Natural killer cell treated with Interleukin-12 subunit alpha and Interleukin-12 subunit beta and Interleukin-15 and Interleukin-18, amount 100 ng/mL, for 72 hours (primary cell): ENCODE measurements at regions not wholly inside any gene's neighbourhood (a gene's known extent, or its start where the extent isn't known, plus 50 kb on each side); places are given as distances from the start of the nearest gene placed in this dataset.

ENCODE experiments used
- ATAC-seq, 2 donors: fragments of 150-1000 bp; cut with Tn5 transposase in 1 of 2; sonication (Bioruptor Pico), chemical (Tn5 transposase) in 1 of 2; 2 replicates each; pipeline ENCODE4 v1.10.0; 2021
- DNase-seq: peaks from one replicate; pipeline ENCODE4 v3.0.0; 2022; ENCODE audit warnings: low spot score
- H3K27ac Mint-ChIP-seq, 2 donors: 1 replicate in 1 of 2; 2 replicates in 1 of 2; pipeline ENCODE4 v1.8.0; 2022; ENCODE audit warnings: mixed read lengths in 2 of 2, mild to moderate bottlenecking in 1 of 2, moderate library complexity in 1 of 2
- H3K27me3 Mint-ChIP-seq, 2 donors: 1 replicate in 1 of 2; 2 replicates in 1 of 2; pipeline ENCODE4 v1.8.0; 2022; ENCODE audit warnings: mixed read lengths in 2 of 2
- H3K36me3 Mint-ChIP-seq: one replicate; pipeline ENCODE4 v1.8.0; 2022; ENCODE audit warnings: mixed read lengths
- H3K4me1 Mint-ChIP-seq, 2 donors: 1 replicate in 1 of 2; 2 replicates in 1 of 2; pipeline ENCODE4 v1.8.0; 2022; ENCODE audit warnings: low read depth in 2 of 2, mixed read lengths in 2 of 2, mild to moderate bottlenecking in 1 of 2
- H3K4me3 Mint-ChIP-seq: one replicate; pipeline ENCODE4 v1.8.0; 2022; ENCODE audit warnings: mixed read lengths
- H3K9me3 Mint-ChIP-seq: 2 replicates; pipeline ENCODE4 v1.8.0; 2022; ENCODE audit warnings: mixed read lengths

- ATAC-seq (no peak), DNase-seq (no peak)
- Mint-ChIP-seq H3K27me3 (no peaks in the 10 kb centered on the region), H3K4me1 (peaks cover 30 to 31% of the 10 kb centered on the region in 2 donors), H3K9me3 (no peaks in the 10 kb centered on the region), H3K4me3 (no peak overlapping the region), H3K27ac (peak overlapping the region in 1 of 2 donors; percentile 20), H3K36me3 (no peaks in the 10 kb centered on the region)
Measured at GRCh38 chr7:142698429-142698828, 50.8 kb upstream of the PRSS1 start.

DNA sequence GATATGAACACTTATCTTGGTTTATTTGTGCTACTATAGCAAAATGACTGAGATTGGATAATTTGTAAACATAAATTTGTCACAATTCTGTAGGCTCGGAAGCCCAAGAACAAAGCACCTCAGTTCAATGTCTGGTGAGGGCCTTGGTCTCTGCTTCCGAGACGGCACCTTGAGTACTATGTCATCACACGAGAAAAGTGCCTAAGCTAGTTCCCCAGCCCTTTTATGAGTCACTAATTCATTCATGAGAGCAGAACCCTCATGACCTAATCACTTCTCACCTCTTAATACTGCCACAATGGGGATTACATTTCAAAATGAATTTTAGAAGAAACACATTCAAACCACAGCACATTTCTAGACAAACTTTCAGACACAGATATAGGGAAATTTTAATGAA is 52.0 kb upstream of the PRSS1 start:
- ATAC-seq, result peak in 1 of 2 donors; percentile 56
- H3K4me3 Mint-ChIP-seq, result no peak overlapping the region
- no peak overlapping the region for H3K27ac Mint-ChIP-seq
- no peaks in the 10 kb centered on the region for H3K27me3 Mint-ChIP-seq
- no peaks in the 10 kb centered on the region for H3K36me3 Mint-ChIP-seq
- DNase-seq, result no peak
- no peaks in the 10 kb centered on the region for H3K9me3 Mint-ChIP-seq
- peaks cover 30% of the 10 kb centered on the region in 2 donors for H3K4me1 Mint-ChIP-seq

DNA sequence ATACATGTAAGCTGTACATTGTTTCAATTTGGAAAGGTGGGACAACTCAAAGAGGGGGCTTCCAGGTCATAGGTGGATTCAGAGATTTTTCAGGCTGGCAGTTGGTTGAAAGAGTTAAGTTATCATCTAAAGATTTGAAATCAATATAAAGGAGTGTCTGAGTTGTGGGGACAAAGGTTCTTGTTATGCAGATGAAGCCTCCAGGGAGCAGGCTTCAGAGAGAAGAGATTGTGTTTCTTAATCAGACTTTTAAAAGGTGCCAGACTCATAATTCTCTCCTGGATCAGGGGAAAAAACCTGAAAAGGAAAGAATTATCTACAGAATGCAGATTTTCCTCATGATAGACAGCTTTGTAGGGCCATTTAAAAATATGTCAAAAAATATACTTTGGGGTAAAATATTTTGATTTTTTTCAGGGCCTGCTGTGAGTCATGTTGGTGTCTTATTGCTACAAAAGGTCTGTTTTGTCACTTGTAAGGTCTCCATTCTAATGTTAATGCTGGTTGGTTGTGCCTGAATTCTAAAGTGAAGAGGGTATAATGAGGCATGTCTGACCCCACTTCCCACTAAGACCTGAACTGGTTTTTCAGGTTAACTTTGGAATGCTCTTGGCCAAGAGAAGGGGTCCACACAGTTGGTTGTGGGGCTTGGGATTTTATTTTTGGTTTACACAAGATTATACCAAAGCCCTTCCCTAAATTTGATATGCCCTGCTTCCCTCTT is 52.7 kb upstream of the PRSS1 start:
- Mint-ChIP-seq H3K4me1 (peaks cover 27 to 30% of the 10 kb centered on the region in 2 donors), H3K9me3 (no peaks in the 10 kb centered on the region), H3K27me3 (no peaks in the 10 kb centered on the region), H3K27ac (no peak overlapping the region), H3K4me3 (no peak overlapping the region), H3K36me3 (no peaks in the 10 kb centered on the region)
- DNase-seq (no peak), ATAC-seq (no peak)

- Mint-ChIP-seq H3K36me3 (no peaks in the 10 kb centered on the region), H3K4me3 (no peak overlapping the region), H3K9me3 (no peaks in the 10 kb centered on the region), H3K27ac (no peak overlapping the region), H3K27me3 (no peaks in the 10 kb centered on the region), H3K4me1 (peaks cover 20 to 32% of the 10 kb centered on the region in 2 donors)
- DNase-seq (no peak), ATAC-seq (no peak)
Measured at GRCh38 chr7:142693911-142694310, 55.4 kb upstream of the PRSS1 start.

GRCh38 chr7:142690554-142691182 is 58.6 kb upstream of the PRSS1 start:
- H3K4me3 Mint-ChIP-seq, result no peak overlapping the region
- ATAC-seq, result no peak

DNA sequence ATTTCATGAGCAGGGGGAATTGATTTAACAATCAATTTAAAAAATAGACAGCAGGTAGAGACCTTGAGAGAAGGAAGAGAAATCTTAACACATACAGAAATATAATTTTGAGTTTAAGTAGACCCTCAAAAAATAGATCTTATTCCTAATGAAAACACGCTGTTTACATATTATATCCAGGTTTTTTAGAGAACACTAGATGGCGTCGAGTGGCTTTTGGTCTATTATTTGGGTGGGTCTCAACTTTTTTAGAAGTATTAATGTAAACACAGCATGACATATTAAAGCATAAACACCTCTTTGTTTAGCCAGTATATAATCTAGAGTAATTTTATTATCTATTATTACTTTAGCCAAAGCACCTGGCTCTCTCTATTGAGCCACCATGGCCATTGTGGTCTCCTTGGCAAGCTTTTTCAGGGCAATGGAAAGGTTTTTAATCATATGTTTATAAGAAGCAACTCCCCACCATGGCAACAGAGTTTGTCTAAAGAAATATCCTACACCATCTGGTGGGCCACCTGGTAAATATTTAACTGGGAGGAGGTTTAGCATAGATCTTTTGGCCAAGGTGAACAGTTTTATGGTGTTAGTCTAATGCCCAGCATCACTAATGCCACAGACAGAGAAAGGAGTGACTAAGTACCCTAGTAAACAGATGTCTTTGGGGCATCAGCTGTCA is 59.7 kb upstream of the PRSS1 start:
- no peaks in the 10 kb centered on the region for H3K27me3 Mint-ChIP-seq
- no peak for DNase-seq
- peaks cover 28 to 35% of the 10 kb centered on the region in 2 donors for H3K4me1 Mint-ChIP-seq
- H3K4me3 Mint-ChIP-seq, result no peak overlapping the region
- no peaks in the 10 kb centered on the region for H3K9me3 Mint-ChIP-seq
- ATAC-seq, result no peak
- H3K27ac Mint-ChIP-seq, result peak overlapping the region in 1 of 2 donors; percentile 32
- H3K36me3 Mint-ChIP-seq, result no peaks in the 10 kb centered on the region

More at GRCh38 chr7:142690554-142691182, 58.6 kb upstream of the PRSS1 start:
- DNase-seq, result no peak
- Mint-ChIP-seq H3K36me3 (no peaks in the 10 kb centered on the region), H3K4me1 (peaks cover 28 to 37% of the 10 kb centered on the region in 2 donors), H3K27me3 (no peaks in the 10 kb centered on the region), H3K9me3 (no peaks in the 10 kb centered on the region), H3K27ac (peak overlapping the region in 1 of 2 donors; percentile 32)

GRCh38 chr7:142685877-142686508 is 63.3 kb upstream of the PRSS1 start:
- H3K27ac Mint-ChIP-seq, result peak overlapping the region; percentile 44 to 74
- no peaks in the 10 kb centered on the region for H3K27me3 Mint-ChIP-seq
- no peak for DNase-seq
- no peaks in the 10 kb centered on the region for H3K36me3 Mint-ChIP-seq
- no peak overlapping the region for H3K4me3 Mint-ChIP-seq
- no peaks in the 10 kb centered on the region for H3K9me3 Mint-ChIP-seq
- H3K4me1 Mint-ChIP-seq, result peaks cover 34 to 36% of the 10 kb centered on the region in 2 donors
- ATAC-seq, result no peak

GRCh38 chr7:142681314-142682092 is 67.8 kb upstream of the PRSS1 start:
- Mint-ChIP-seq H3K27me3 (peaks cover 0 to 2% of the 10 kb centered on the region in 2 donors), H3K27ac (no peak overlapping the region), H3K4me1 (peaks cover 20% of the 10 kb centered on the region in 2 donors), H3K4me3 (no peak overlapping the region), H3K36me3 (peaks cover 8% of the 10 kb centered on the region), H3K9me3 (no peaks in the 10 kb centered on the region)
- DNase-seq (no peak), ATAC-seq (no peak)

- Mint-ChIP-seq H3K4me1 (peaks cover 21 to 29% of the 10 kb centered on the region in 2 donors), H3K27me3 (no peaks in the 10 kb centered on the region), H3K36me3 (no peaks in the 10 kb centered on the region), H3K4me3 (no peak overlapping the region), H3K27ac (peak overlapping the region; percentile 2 to 85), H3K9me3 (no peaks in the 10 kb centered on the region)
- no peak for ATAC-seq
- DNase-seq, result no peak
Measured at GRCh38 chr7:142671506-142671905, 77.8 kb upstream of the PRSS1 start.

DNA sequence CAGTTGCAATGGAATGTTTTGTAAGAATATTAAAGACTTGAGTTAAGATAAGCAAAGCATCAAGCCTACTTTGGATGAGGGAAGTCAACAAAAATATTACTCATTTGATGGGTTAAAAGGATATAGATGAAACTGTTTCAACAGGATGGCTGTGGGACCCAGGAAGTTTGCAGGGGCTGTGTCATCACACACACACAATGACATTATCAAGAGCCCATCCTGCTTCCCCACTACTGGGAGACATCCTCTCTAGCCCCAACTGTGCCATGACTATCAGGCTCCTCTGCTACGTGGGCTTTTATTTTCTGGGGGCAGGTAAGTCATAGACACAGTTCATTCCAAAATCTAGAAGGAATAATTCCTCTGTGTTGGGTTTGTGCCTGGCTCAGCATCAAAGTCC is 78.8 kb upstream of the PRSS1 start:
- Mint-ChIP-seq H3K36me3 (no peaks in the 10 kb centered on the region), H3K27me3 (no peaks in the 10 kb centered on the region), H3K27ac (peak overlapping the region; percentile 2 to 85), H3K4me3 (no peak overlapping the region), H3K9me3 (no peaks in the 10 kb centered on the region), H3K4me1 (peaks cover 21 to 29% of the 10 kb centered on the region in 2 donors)
- ATAC-seq (peak; percentile 33 to 66), DNase-seq (no peak)

DNA sequence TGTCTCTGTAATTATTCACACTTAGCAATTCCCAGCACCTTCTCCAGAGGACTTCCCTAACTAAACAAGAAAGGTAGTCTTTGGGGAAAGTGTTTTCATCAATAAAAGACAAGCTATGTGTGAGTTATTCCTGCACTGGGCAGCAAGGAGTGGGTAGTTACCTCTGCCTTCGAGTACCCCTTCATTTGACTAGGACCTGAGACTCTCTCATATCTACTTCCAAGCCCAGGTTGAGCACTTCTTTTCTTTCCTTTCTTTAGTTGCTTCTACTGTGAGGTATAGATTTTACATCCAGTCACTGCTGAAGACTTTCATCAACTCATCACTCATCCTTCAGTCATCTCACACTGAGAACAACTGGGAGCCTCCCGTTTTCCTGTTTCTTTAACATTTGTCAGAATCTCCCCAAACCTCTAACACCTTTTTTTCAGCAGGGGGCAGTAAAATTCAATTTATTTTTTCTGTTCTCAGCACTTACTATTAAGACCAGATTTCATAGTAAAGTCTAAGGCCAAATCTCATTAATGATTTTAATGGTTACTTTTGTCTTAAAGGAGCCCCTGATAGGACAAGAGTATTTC is 80.1 kb upstream of the PRSS1 start:
- Mint-ChIP-seq H3K36me3 (no peaks in the 10 kb centered on the region), H3K4me3 (no peak overlapping the region), H3K27ac (peak overlapping the region in 1 of 2 donors; percentile 85), H3K4me1 (peaks cover 21 to 29% of the 10 kb centered on the region in 2 donors), H3K27me3 (no peaks in the 10 kb centered on the region), H3K9me3 (no peaks in the 10 kb centered on the region)
- DNase-seq (no peak), ATAC-seq (no peak)

DNA sequence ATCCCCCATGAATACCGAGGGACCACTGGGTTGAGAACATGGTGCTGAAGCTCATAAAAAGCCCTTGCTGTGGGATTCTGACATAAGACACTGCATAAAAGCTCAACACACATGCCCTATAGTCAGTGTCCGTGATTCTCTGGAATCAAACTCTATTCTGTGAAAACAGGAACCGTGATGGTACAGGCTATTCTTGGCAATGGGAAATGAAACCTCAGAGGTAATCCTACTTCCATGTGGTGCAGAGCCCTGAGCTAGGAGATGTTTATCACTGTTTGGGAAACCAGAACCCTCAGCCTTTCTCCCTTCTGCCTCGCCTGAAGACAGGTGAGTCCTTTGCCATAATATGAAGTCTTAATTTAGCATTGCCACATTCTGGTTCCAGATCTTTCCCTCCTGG is 80.8 kb upstream of the PRSS1 start:
- H3K36me3 Mint-ChIP-seq, result no peaks in the 10 kb centered on the region
- ATAC-seq (no peak), DNase-seq (no peak)
- no peak overlapping the region for H3K27ac Mint-ChIP-seq
- H3K4me3 Mint-ChIP-seq, result no peak overlapping the region
- peaks cover 21 to 29% of the 10 kb centered on the region in 2 donors for H3K4me1 Mint-ChIP-seq
- no peaks in the 10 kb centered on the region for H3K9me3 Mint-ChIP-seq
- H3K27me3 Mint-ChIP-seq, result no peaks in the 10 kb centered on the region

GRCh38 chr7:142657376-142657775 is 91.9 kb upstream of the PRSS1 start:
- H3K9me3 Mint-ChIP-seq, result no peaks in the 10 kb centered on the region
- H3K4me3 Mint-ChIP-seq, result no peak overlapping the region
- ATAC-seq (no peak), DNase-seq (no peak)
- peaks cover 6 to 16% of the 10 kb centered on the region in 2 donors for H3K27me3 Mint-ChIP-seq
- H3K27ac Mint-ChIP-seq, result no peak overlapping the region
- peaks cover 4% of the 10 kb centered on the region for H3K36me3 Mint-ChIP-seq
- H3K4me1 Mint-ChIP-seq, result no peaks in the 10 kb centered on the region
